H1 (cell line): ENCODE measurements at regions not wholly inside any gene's neighbourhood (a gene's known extent, or its start where the extent isn't known, plus 50 kb on each side); places are given as distances from the start of the nearest gene placed in this dataset.

ENCODE experiments used
- CTCF ChIA-PET: fragments of 300-600 bp; sonication (Branson Sonifier 250); formaldehyde crosslinking; loops from one replicate; lab custom pipeline; 2021; ENCODE audit not compliant: partially characterized antibody; lab: Charles Lee
- POLR2A ChIA-PET: fragments of 300-600 bp; sonication (Branson Sonifier 250); formaldehyde crosslinking; loops from one replicate; lab custom pipeline; 2021; ENCODE audit warnings: inconsistent platforms; ENCODE audit not compliant: partially characterized antibody; lab: Charles Lee
- DNase-seq, 2 experiments: peaks; one replicate each; pipeline versions ENCODE4 v3.0.0 to v3.0.0-alpha.2; 2010 to 2022; ENCODE audit warnings: low spot score in 2 of 2, low read depth in 1 of 2, mixed read lengths in 1 of 2
- FAIRE-seq: peaks from 2 replicates; lab custom pipeline; 2011; peaks lifted over from hg19 to GRCh38; lab: Jason Lieb, UNC
- H2AFZ ChIP-seq: 2 replicates; pipeline ENCODE4 v1.8.1; 2012; ENCODE audit warnings: low read length, inconsistent platforms
- H2AK5ac ChIP-seq: 2 replicates; pipeline ENCODE4 v1.6.1; 2013; ENCODE audit warnings: low read depth, low read length
- H2BK120ac ChIP-seq: replicated peaks from 2 replicates; pipeline ENCODE3; 2013; ENCODE audit warnings: low read depth, low read length, inconsistent platforms
- H2BK12ac ChIP-seq: 2 replicates; pipeline ENCODE4 v1.6.1; 2013; ENCODE audit warnings: low read depth, low read length
- H2BK15ac ChIP-seq: 2 replicates; pipeline ENCODE4 v1.6.1; 2013; ENCODE audit warnings: low read length
- H2BK20ac ChIP-seq: 2 replicates; pipeline ENCODE4 v1.6.1; 2013; ENCODE audit warnings: low read length
- H2BK5ac ChIP-seq: 2 replicates; pipeline ENCODE4 v1.6.1; 2013; ENCODE audit warnings: low read depth, low read length
- H3K14ac ChIP-seq: 2 replicates; pipeline ENCODE4 v1.6.1; 2013; ENCODE audit warnings: inconsistent platforms; ENCODE audit not compliant: insufficient read length
- H3K18ac ChIP-seq: 2 replicates; pipeline ENCODE4 v1.6.1; 2013; ENCODE audit warnings: low read length; ENCODE audit errors: extremely low read depth
- H3K23ac ChIP-seq: 2 replicates; pipeline ENCODE4 v1.6.1; 2013; ENCODE audit warnings: inconsistent platforms; ENCODE audit not compliant: insufficient read length
- H3K23me2 ChIP-seq: 2 replicates; pipeline ENCODE4 v1.6.1; 2013; ENCODE audit warnings: low read depth, low read length
- H3K27ac ChIP-seq: 2 replicates; pipeline ENCODE4 v1.6.1; 2011; ENCODE audit warnings: low read depth, low read length, inconsistent platforms
- H3K27me3 ChIP-seq, 4 experiments: replicated peaks in 1 of 4; 1 replicate in 1 of 4; 2 replicates in 3 of 4; pipeline versions ENCODE4 v1.6.1 to v1.8.1; 2011 to 2013; ENCODE audit warnings: low read length in 3 of 4, mild to moderate bottlenecking in 3 of 4, inconsistent platforms in 2 of 4, mixed read lengths in 2 of 4, moderate library complexity in 1 of 4; ENCODE audit not compliant: control insufficient read depth in 3 of 4, insufficient read depth in 3 of 4; ENCODE audit errors: extremely low read depth in 1 of 4
- H3K36me3 ChIP-seq, 4 experiments: 2 replicates each; pipeline versions ENCODE4 v1.6.1 to v1.8.1; 2011 to 2013; ENCODE audit warnings: mild to moderate bottlenecking in 4 of 4, low read length in 3 of 4, moderate library complexity in 2 of 4, control low read depth in 1 of 4, inconsistent platforms in 1 of 4; ENCODE audit not compliant: insufficient read depth in 4 of 4, control insufficient read depth in 2 of 4
- H3K4ac ChIP-seq: replicated peaks from 2 replicates; pipeline ENCODE3; 2013; ENCODE audit warnings: low read length, low read depth, mixed read lengths, inconsistent platforms; ENCODE audit not compliant: insufficient read length
- H3K4me1 ChIP-seq, 4 experiments: replicated peaks in 1 of 4; 1 replicate in 1 of 4; 2 replicates in 3 of 4; pipeline versions ENCODE4 v1.6.1 to v1.8.1; 2011 to 2013; ENCODE audit warnings: low read length in 3 of 4, inconsistent platforms in 2 of 4, mixed read lengths in 1 of 4; ENCODE audit not compliant: insufficient read depth in 4 of 4, control insufficient read depth in 3 of 4
- H3K4me2 ChIP-seq, 2 experiments: 2 replicates each; pipeline versions ENCODE4 v1.6.1 to v1.8.1; 2011 to 2013; ENCODE audit warnings: low read depth in 2 of 2, low read length in 2 of 2, control low read depth in 1 of 2, inconsistent platforms in 1 of 2, mild to moderate bottlenecking in 1 of 2; ENCODE audit not compliant: insufficient read depth in 1 of 2
- H3K4me3 ChIP-seq, 4 experiments: fragments of 200-600, 300-600 bp in 1 of 4; sonication (generic), shearing (Covaris generic), sonication (Bioruptor Twin) in 1 of 4; 2 replicates each; pipeline versions ENCODE4 v1.5.1 to v1.8.1; 2011 to 2016; ENCODE audit warnings: low read length in 4 of 4, low read depth in 3 of 4, control low read depth in 2 of 4, inconsistent platforms in 2 of 4, mild to moderate bottlenecking in 2 of 4, mixed read lengths in 1 of 4, moderate library complexity in 1 of 4; ENCODE audit not compliant: insufficient read depth in 2 of 4; ENCODE audit errors: extremely low read depth in 1 of 4
- H3K56ac ChIP-seq: replicated peaks from 2 replicates; pipeline ENCODE3; 2013; ENCODE audit warnings: low read depth, mild to moderate bottlenecking, mixed read lengths, low read length, inconsistent platforms; ENCODE audit not compliant: insufficient read length
- H3K79me1 ChIP-seq: 2 replicates; pipeline ENCODE4 v1.6.1; 2013; ENCODE audit warnings: low read depth, low read length, control low read depth
- H3K79me2 ChIP-seq, 2 experiments: 2 replicates each; pipeline versions ENCODE4 v1.6.1 to v1.8.1; 2012 to 2013; ENCODE audit warnings: low read length in 2 of 2, mild to moderate bottlenecking in 2 of 2, inconsistent platforms in 1 of 2; ENCODE audit not compliant: insufficient read depth in 2 of 2, control insufficient read depth in 1 of 2
- H3K9ac ChIP-seq, 4 experiments: replicated peaks in 1 of 4; 1 replicate in 1 of 4; 2 replicates in 3 of 4; pipeline versions ENCODE4 v1.6.1 to v1.8.1; 2011 to 2013; ENCODE audit warnings: low read depth in 3 of 4, low read length in 3 of 4, control low read depth in 2 of 4, mild to moderate bottlenecking in 2 of 4, moderate library complexity in 2 of 4, inconsistent platforms in 1 of 4; ENCODE audit errors: extremely low read depth in 1 of 4
- H3K9me3 ChIP-seq, 2 experiments: 2 replicates each; pipeline versions ENCODE4 v1.6.1 to v1.8.1; 2012 to 2013; ENCODE audit warnings: mild to moderate bottlenecking in 2 of 2, moderate library complexity in 2 of 2, control low read depth in 1 of 2, inconsistent platforms in 1 of 2, low read depth in 1 of 2, low read length in 1 of 2, mixed read lengths in 1 of 2; ENCODE audit not compliant: insufficient read depth in 2 of 2
- H4K20me1 ChIP-seq, 2 experiments: replicated peaks in 1 of 2; 2 replicates each; pipeline versions ENCODE3 to v1.8.1; 2011 to 2013; ENCODE audit warnings: inconsistent platforms in 2 of 2, low read length in 2 of 2, mild to moderate bottlenecking in 1 of 2; ENCODE audit not compliant: insufficient read depth in 2 of 2, control insufficient read depth in 1 of 2
- H4K5ac ChIP-seq: 2 replicates; pipeline ENCODE4 v1.6.1; 2013; ENCODE audit warnings: low read length, low read depth, mixed read lengths, inconsistent platforms; ENCODE audit not compliant: insufficient read length
- H4K8ac ChIP-seq: 2 replicates; pipeline ENCODE4 v1.8.0; 2013; ENCODE audit warnings: mild to moderate bottlenecking, moderate library complexity, low read length, inconsistent platforms; ENCODE audit not compliant: insufficient read depth; ENCODE audit errors: extremely low read depth
- H4K91ac ChIP-seq: replicated peaks from 2 replicates; pipeline ENCODE3; 2013; ENCODE audit warnings: low read length, mixed read lengths, inconsistent platforms; ENCODE audit not compliant: insufficient read length
- ASH2L ChIP-seq: fragments of 200-600, 300-600 bp; sonication (generic); IDR thresholded peaks from one replicate; pipeline ENCODE4 v1.7.1; 2017; ENCODE audit warnings: low read length
- GTF2F1 ChIP-seq: IDR thresholded peaks from 2 replicates; pipeline ENCODE4 v1.6.1; 2012; ENCODE audit warnings: low read depth, low read length, improper control_type of control experiment, borderline replicate concordance
- JUN ChIP-seq: IDR thresholded peaks from 2 replicates; pipeline ENCODE4 v1.6.1; 2011; ENCODE audit warnings: low read depth, mild to moderate bottlenecking, improper control_type of control experiment, low read length
- NRF1 ChIP-seq: IDR thresholded peaks from 2 replicates; pipeline ENCODE4 v1.6.1; 2011; ENCODE audit warnings: mild to moderate bottlenecking, low read depth, low read length, improper control_type of control experiment
- PHF8 ChIP-seq: fragments of 200-600 bp; sonication (generic); conservative IDR thresholded peaks from 2 replicates; pipeline ENCODE4 v1.7.1; 2012; ENCODE audit warnings: low read depth, mild to moderate bottlenecking, inconsistent platforms, low read length, moderate library complexity
- POLR2AphosphoS5 ChIP-seq: IDR thresholded peaks from 2 replicates; pipeline ENCODE4 v1.6.1; 2011; ENCODE audit warnings: low read depth, low read length
- RBBP5 ChIP-seq: IDR thresholded peaks from 2 replicates; pipeline ENCODE4 v1.7.1; 2012; ENCODE audit warnings: low read depth, mild to moderate bottlenecking, inconsistent platforms, low read length, moderate library complexity, borderline replicate concordance
- RNF2 ChIP-seq: fragments of 200-900, 300-1000 bp; sonication (generic); IDR thresholded peaks from 2 replicates; pipeline ENCODE4 v1.7.1; 2016; ENCODE audit warnings: borderline replicate concordance, low read depth, mild to moderate bottlenecking, antibody characterized with exemption, low read length; ENCODE audit not compliant: poor library complexity, severe bottlenecking; ENCODE audit errors: missing control alignments
- RXRA ChIP-seq: IDR thresholded peaks from 2 replicates; pipeline ENCODE4 v1.6.1; 2011; ENCODE audit warnings: low read depth, mild to moderate bottlenecking, low read length, moderate library complexity; ENCODE audit not compliant: insufficient read depth
- SAP30 ChIP-seq: fragments of 300-600 bp; sonication (generic); IDR thresholded peaks from 2 replicates; pipeline ENCODE4 v1.7.1; 2012; ENCODE audit warnings: low read length, moderate library complexity, mild to moderate bottlenecking, inconsistent platforms; ENCODE audit not compliant: insufficient read depth, insufficient replicate concordance
- SP4 ChIP-seq: IDR thresholded peaks from 2 replicates; pipeline ENCODE4 v1.6.1; 2012; ENCODE audit warnings: low read length, inconsistent platforms
- TEAD4 ChIP-seq: IDR thresholded peaks from 2 replicates; pipeline ENCODE4 v1.6.1; 2012; ENCODE audit warnings: low read depth, low read length, inconsistent platforms, mixed read lengths
- WGBS, 2 experiments: shearing (Covaris generic) in 1 of 2; methylation state at CpG; one replicate each; pipeline versions ENCODE4 v1.1.6 to v1.1.7; 2013 to 2015; ENCODE audit warnings: low lambda C conversion rate in 2 of 2, mixed read lengths in 2 of 2, inconsistent platforms in 1 of 2, low coverage in 1 of 2, missing lambda C conversion rate in 1 of 2; ENCODE audit not compliant: insufficient replicate concordance in 2 of 2, insufficient coverage in 1 of 2, insufficient read length in 1 of 2; ENCODE audit errors: extremely low coverage in 1 of 2, missing lambda C conversion rate in 1 of 2; 5-methylcytosine and 5-hydroxymethylcytosine counted together

DNA sequence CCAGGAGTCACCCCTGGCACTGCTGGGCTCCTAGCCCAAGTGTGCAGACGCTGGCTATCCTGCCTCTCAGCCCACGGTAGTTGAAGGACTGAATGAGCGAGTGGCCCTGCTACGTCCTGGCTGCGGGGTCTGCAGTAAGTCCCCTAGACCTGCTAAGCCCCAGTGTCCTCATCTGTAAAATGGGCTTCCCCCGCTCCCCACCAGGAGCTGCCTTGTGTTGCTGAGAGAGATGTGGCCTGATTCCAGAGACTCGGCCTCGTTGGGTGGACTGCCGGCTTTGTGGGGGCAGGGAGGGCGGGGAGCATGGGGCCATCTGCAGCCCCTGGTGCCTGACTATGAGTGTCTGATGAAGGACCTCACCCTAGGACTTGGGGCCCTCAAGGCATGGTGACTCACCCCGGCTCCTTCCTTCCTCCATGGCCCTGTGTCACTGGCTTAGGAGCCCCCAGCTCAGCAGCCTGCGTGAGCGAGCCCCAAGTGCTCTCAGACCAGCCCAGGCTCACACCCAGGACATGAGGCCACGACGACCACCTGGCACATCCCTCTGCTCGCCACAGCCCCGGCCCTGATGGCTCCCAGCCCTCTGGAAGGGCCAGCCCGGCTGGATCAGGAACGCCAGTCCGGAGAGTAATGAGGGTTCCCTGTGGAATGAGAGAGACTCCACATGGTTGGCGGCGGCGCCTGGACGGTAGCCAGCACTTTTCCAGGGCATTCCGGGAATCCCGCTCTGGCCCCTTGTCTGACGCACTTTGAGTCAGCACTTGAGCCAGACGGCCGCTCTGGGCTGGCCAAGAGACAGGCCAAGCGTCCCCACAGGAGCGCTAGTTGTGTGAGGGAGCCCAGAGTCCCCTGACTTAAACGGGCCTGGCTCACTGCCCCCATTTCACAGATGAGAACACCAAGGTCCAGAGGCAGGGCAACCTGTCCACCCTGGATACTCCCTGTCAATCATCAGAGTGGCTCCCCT lies 50.5 kb upstream of the SHISAL1 start:
- H3K18ac ChIP-seq = no peak overlapping the region
- H3K79me1 ChIP-seq = no peaks in the 10 kb centered on the region
- DNase-seq = no peak
- H4K8ac ChIP-seq = no peak overlapping the region
- H3K79me2 ChIP-seq = no peaks in the 10 kb centered on the region
- no peak overlapping the region for H3K4me2 ChIP-seq
- no peak for FAIRE-seq
- H3K4me1 ChIP-seq = no peaks in the 10 kb centered on the region; a peak in 2 of 7 replicates
- no peak overlapping the region for H3K23ac ChIP-seq
- no peak overlapping the region for H2AFZ ChIP-seq
- no peak overlapping the region for H2BK12ac ChIP-seq
- no peak overlapping the region for H3K27ac ChIP-seq
- no peak overlapping the region for H2BK15ac ChIP-seq
- WGBS, 2 experiments = 90% methylated on average over 32 of the region's 32 CpGs; no CpG with 5 or more reads in 1 of the 2 experiments
- no peak overlapping the region for H2BK20ac ChIP-seq
- no peak overlapping the region for H3K14ac ChIP-seq
- no peaks in the 10 kb centered on the region for H3K36me3 ChIP-seq
- H3K4me3 ChIP-seq = no peak overlapping the region
- no peak overlapping the region for H2AK5ac ChIP-seq
- no peaks in the 10 kb centered on the region for H4K20me1 ChIP-seq
- no peak overlapping the region for H4K91ac ChIP-seq
- no peak overlapping the region for H2BK120ac ChIP-seq
- CTCF ChIA-PET = interaction anchor here (0.9 to 1.5 kb wide), 2 partner anchors 10 to 233 kb away, joined by 3 read pairs; no protein-coding TSS in a partner anchor
- no peaks in the 10 kb centered on the region for H3K27me3 ChIP-seq
- H3K4ac ChIP-seq = no peak overlapping the region
- H3K56ac ChIP-seq = no peak overlapping the region
- no peak overlapping the region for H2BK5ac ChIP-seq
- H3K9me3 ChIP-seq = no peaks in the 10 kb centered on the region
- no peak overlapping the region for H4K5ac ChIP-seq
- H3K23me2 ChIP-seq = no peaks in the 10 kb centered on the region
- POLR2A ChIA-PET = no interaction called here
- H3K9ac ChIP-seq = no peak overlapping the region
- TF ChIP-seq RXRA (no peak), TEAD4 (no peak), RNF2 (no peak), PHF8 (no peak), ASH2L (no peak), JUN (no peak), NRF1 (no peak), SAP30 (no peak), SP4 (no peak), RBBP5 (no peak), GTF2F1 (no peak), POLR2AphosphoS5 (no peak)
